GM18505 (cell line): ENCODE measurements at regions not wholly inside any gene's neighbourhood (a gene's known extent, or its start where the extent isn't known, plus 50 kb on each side); places are given as distances from the start of the nearest gene placed in this dataset.

ENCODE experiments used
- ATAC-seq: cut with Tn5 transposase; IDR thresholded peaks from one replicate; pipeline ENCODE4 v1.9.1; 2021; ENCODE audit not compliant: unreplicated experiment
- POLR2A ChIP-seq: IDR thresholded peaks from 4 replicates; pipeline ENCODE4 v1.6.1; 2011; ENCODE audit warnings: borderline replicate concordance; ENCODE audit not compliant: insufficient read depth, insufficient read length; ENCODE audit errors: extremely low read depth

GRCh38 chr16:74232806-74233465 lies 63.7 kb upstream of the PSMD7 start:
- ATAC-seq, result no peak
- TF ChIP-seq POLR2A, result no peak

GRCh38 chr16:74230126-74230525 lies 66.5 kb upstream of the PSMD7 start:
- no peak for TF ChIP-seq POLR2A
- no peak for ATAC-seq

- no peak for TF ChIP-seq POLR2A
- no peak for ATAC-seq
Observed at GRCh38 chr16:74226338-74226954, 70.2 kb upstream of the PSMD7 start.

GRCh38 chr16:74224828-74225612 lies 71.6 kb upstream of the PSMD7 start:
- TF ChIP-seq POLR2A, result no peak

GRCh38 chr16:74221828-74222227 lies 74.8 kb upstream of the PSMD7 start:
- no peak for TF ChIP-seq POLR2A

More at GRCh38 chr16:74224828-74225612, 71.6 kb upstream of the PSMD7 start:
- ATAC-seq, result no peak

GRCh38 chr16:74219706-74220105 lies 76.9 kb upstream of the PSMD7 start:
- no peak for ATAC-seq
- no peak for TF ChIP-seq POLR2A

More at GRCh38 chr16:74221828-74222227, 74.8 kb upstream of the PSMD7 start:
- ATAC-seq, result no peak

GRCh38 chr16:74218871-74219270 lies 77.7 kb upstream of the PSMD7 start:
- no peak for TF ChIP-seq POLR2A
- no peak for ATAC-seq

GRCh38 chr16:74216319-74216718 lies 80.3 kb upstream of the PSMD7 start:
- no peak for TF ChIP-seq POLR2A
- no peak for ATAC-seq

- no peak for ATAC-seq
- TF ChIP-seq POLR2A, result no peak
Observed at GRCh38 chr16:74215249-74215648, 81.4 kb upstream of the PSMD7 start.

- TF ChIP-seq POLR2A, result no peak
- no peak for ATAC-seq
Observed at GRCh38 chr16:74213372-74213771, 83.2 kb upstream of the PSMD7 start.

- ATAC-seq, result no peak
- TF ChIP-seq POLR2A, result no peak
Observed at GRCh38 chr16:74210245-74210644, 86.4 kb upstream of the PSMD7 start.

GRCh38 chr16:74202009-74202408 lies 94.6 kb upstream of the PSMD7 start:
- no peak for TF ChIP-seq POLR2A
- no peak for ATAC-seq

GRCh38 chr16:74201576-74201975 lies 95.0 kb upstream of the PSMD7 start:
- TF ChIP-seq POLR2A, result no peak

GRCh38 chr16:74200921-74201320 lies 95.7 kb upstream of the PSMD7 start:
- no peak for TF ChIP-seq POLR2A
- ATAC-seq, result no peak

More at GRCh38 chr16:74201576-74201975, 95.0 kb upstream of the PSMD7 start:
- ATAC-seq, result no peak
